Rectal smooth muscle tissue (tissue), 1 donor: ENCODE measurements at regions not wholly inside any gene's neighbourhood (a gene's known extent, or its start where the extent isn't known, plus 50 kb on each side); places are given as distances from the start of the nearest gene placed in this dataset.

ENCODE experiments used
- H3K27ac ChIP-seq: one replicate; pipeline ENCODE4 v1.7.0; 2013; ENCODE audit warnings: low read depth, low read length, inconsistent platforms
- H3K27me3 ChIP-seq: one replicate; pipeline ENCODE4 v1.7.0; 2013; ENCODE audit warnings: low read length; ENCODE audit not compliant: control insufficient read depth, insufficient read depth
- H3K36me3 ChIP-seq: one replicate; pipeline ENCODE4 v1.7.0; 2013; ENCODE audit warnings: low read length; ENCODE audit not compliant: control insufficient read depth, insufficient read depth
- H3K4me1 ChIP-seq: one replicate; pipeline ENCODE4 v1.7.0; 2013; ENCODE audit warnings: low read length; ENCODE audit not compliant: control insufficient read depth, insufficient read depth
- H3K4me3 ChIP-seq: one replicate; pipeline ENCODE4 v1.7.0; 2013; ENCODE audit warnings: low read length
- H3K9ac ChIP-seq: one replicate; pipeline ENCODE4 v1.7.0; 2013; ENCODE audit warnings: low read length

DNA sequence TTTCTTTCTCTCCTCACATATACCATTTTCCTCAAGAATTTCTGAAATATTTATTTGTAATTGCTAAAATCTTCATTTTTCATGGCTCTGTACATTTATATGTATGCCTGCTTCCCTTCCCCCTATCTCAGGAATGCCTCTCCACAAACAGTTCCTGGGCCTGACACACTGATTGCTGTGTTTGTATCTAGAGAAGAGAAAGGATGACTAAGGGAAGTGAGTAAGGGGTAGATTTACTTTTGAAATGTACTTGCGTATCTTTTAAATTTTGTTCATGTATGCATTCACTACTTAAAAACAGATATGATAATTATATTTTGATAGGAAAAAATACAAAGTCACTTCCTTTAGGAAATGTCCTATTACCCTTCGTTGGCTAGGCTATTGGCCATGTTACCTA, 790.8 kb downstream of the PCDH18 start:
- no peak overlapping the region for H3K4me3 ChIP-seq
- H3K36me3 ChIP-seq: no peaks in the 10 kb centered on the region
- H3K27ac ChIP-seq: no peak overlapping the region
- no peaks in the 10 kb centered on the region for H3K27me3 ChIP-seq
- H3K9ac ChIP-seq: no peak overlapping the region
- no peaks in the 10 kb centered on the region for H3K4me1 ChIP-seq

DNA sequence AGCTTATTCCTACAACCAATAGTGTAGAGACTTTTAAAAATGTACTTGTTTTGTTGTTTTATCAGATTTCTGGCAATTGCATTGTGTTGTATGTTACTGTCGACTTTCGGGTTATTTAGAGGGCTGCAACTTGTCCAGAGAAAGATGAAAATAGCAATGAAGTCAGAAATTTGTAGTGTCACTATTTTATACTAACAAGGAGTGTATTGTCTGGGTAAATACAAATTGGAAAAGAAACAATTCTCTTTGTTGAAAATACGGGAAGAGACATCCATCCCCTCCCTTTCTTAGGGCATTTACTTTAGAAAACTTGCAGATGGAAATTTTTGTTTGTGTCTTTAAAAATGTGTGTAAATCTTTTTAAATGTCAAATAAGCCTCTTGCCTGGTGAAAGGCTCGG, 792.0 kb downstream of the PCDH18 start:
- no peak overlapping the region for H3K9ac ChIP-seq
- H3K27me3 ChIP-seq: no peaks in the 10 kb centered on the region
- no peaks in the 10 kb centered on the region for H3K4me1 ChIP-seq
- H3K27ac ChIP-seq: no peak overlapping the region
- H3K4me3 ChIP-seq: no peak overlapping the region
- no peaks in the 10 kb centered on the region for H3K36me3 ChIP-seq

DNA sequence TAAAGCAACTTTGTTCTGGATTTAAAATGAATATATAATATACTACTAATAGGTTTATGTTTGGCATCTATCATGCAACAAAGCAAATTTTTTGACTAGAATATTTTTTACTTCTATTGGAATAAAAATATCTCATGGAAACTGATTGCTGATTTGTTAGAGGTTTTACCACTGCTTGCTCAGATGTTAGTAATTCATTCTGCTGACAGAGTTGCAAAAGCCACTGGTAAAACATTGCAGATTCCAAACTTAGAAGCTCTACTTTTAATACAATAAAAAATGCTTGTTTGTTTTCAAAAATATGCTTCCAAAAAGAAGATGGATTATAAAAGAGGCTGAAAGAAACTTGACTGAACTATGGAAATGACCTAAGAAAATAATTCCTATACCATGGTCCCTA, 795.2 kb downstream of the PCDH18 start:
- Histone ChIP-seq H3K27ac (no peak overlapping the region), H3K36me3 (no peaks in the 10 kb centered on the region), H3K27me3 (no peaks in the 10 kb centered on the region), H3K4me3 (no peak overlapping the region), H3K4me1 (no peaks in the 10 kb centered on the region), H3K9ac (no peak overlapping the region)

DNA sequence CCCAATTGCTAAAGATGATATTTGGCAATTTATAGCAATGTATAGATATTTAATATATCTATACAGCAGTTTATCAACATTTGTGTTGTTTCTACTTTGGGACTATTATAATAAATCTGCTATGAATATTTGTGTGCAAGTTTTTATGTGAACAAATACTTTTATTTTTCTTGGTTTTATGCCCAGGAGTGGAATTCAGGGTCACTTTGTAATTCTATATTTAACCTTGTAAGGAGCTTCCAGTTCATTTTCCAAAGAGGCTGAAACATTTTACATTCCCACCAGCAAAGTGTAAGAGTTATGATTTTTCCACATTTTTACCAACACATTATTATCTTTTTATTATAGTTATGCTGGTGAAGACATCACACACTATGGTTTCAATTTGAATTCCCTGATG, 801.3 kb downstream of the PCDH18 start:
- Histone ChIP-seq H3K4me3 (no peak overlapping the region), H3K9ac (no peak overlapping the region), H3K27ac (no peak overlapping the region), H3K27me3 (no peaks in the 10 kb centered on the region), H3K36me3 (no peaks in the 10 kb centered on the region), H3K4me1 (no peaks in the 10 kb centered on the region)

DNA sequence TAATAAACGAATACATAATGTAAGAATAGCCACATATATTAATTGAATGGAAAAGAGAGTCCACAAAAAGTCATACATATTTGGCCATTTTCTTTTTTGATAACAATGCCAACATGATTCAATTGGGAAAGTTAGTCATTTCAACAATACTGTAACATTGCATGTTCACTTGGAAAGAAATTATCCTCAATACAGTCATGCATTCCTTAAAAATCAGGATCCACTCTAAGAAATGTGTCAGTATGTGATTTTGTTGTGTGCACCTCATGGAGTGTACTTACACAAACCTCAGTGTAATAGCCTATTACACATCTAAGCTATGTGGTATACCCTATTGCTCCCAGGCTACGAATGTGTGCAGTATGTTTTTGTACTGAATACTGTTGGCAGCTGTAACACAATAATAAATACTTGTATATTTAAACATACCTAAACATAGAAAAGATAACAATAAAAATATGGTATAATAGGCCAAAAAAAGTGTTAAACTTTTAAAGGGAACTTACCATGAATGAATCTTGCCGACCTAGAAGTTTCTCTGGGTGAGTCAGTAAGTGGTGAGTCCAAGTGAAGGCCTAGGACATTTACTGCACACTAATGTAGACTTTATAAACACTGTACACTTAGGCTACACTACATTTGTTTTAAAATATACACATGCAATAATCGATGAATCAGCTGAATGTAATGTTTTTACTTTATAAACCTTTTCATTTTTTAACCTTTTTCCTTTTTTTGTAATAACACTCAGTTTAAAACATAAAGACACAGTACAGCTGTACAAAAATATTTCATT, 806.8 kb downstream of the PCDH18 start:
- Histone ChIP-seq H3K36me3 (no peaks in the 10 kb centered on the region), H3K9ac (no peak overlapping the region), H3K27ac (no peak overlapping the region), H3K4me3 (no peak overlapping the region), H3K4me1 (no peaks in the 10 kb centered on the region), H3K27me3 (no peaks in the 10 kb centered on the region)

DNA sequence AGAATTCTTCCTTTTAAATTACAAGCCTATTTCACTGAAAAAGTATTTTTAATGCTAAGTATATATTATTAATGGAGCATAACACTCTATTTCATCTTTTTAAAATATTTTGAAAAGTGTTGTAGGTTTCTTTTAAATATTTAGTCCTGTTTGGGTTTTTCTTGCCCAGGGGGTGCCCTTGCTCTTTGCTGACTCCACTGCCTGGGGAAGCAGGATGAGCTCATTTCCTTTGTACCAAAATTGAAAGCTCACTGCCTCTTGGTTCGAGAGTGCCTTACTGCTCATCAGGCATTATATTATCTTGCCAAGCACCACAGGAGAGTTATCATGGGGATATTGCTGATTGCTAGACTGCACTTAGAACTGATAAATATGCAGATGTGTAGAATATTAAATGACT, 819.2 kb downstream of the PCDH18 start:
- H3K4me1 ChIP-seq: no peaks in the 10 kb centered on the region
- no peaks in the 10 kb centered on the region for H3K27me3 ChIP-seq
- no peak overlapping the region for H3K27ac ChIP-seq
- no peak overlapping the region for H3K9ac ChIP-seq
- no peak overlapping the region for H3K4me3 ChIP-seq
- no peaks in the 10 kb centered on the region for H3K36me3 ChIP-seq

DNA sequence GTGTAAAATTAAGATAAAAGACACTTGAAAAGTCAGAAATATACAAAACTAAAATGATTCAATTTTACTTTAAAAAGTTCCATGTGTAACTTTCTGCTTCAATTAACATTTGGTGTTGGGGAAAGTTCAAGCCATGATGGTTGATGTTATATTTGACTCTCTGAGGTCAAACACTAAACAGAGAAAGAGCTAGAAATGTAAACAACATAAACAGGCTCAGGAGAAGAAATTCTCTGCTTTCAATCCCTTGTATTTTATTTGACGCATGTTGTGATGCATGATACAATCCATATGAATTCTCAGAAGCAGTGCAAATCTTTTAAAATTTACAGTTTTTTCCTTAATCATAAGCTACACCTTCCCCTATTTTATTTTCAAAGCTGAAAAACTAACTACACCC, 822.4 kb downstream of the PCDH18 start:
- Histone ChIP-seq H3K27me3 (no peaks in the 10 kb centered on the region), H3K9ac (no peak overlapping the region), H3K36me3 (no peaks in the 10 kb centered on the region), H3K4me1 (no peaks in the 10 kb centered on the region), H3K27ac (no peak overlapping the region), H3K4me3 (no peak overlapping the region)

DNA sequence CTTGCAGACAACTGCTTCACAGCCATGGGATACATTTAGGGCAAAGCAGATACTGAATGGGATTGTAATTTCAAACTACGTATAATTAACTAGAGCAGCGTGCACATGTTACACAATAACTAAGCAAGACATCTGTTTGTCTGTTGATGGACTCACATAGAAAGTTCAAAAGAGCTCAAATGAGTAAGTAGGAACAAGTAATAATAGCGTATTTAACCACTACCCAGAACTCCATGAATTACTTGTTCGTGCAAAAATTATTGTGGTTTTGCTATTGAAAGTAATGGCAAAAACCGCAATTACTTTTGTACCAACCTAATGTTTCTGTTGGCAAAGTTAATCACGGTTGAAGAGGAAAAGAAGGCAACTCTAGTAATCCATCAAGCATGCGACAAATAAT, 825.4 kb downstream of the PCDH18 start:
- Histone ChIP-seq H3K4me3 (no peak overlapping the region), H3K27me3 (no peaks in the 10 kb centered on the region), H3K27ac (no peak overlapping the region), H3K36me3 (no peaks in the 10 kb centered on the region), H3K4me1 (no peaks in the 10 kb centered on the region), H3K9ac (no peak overlapping the region)

DNA sequence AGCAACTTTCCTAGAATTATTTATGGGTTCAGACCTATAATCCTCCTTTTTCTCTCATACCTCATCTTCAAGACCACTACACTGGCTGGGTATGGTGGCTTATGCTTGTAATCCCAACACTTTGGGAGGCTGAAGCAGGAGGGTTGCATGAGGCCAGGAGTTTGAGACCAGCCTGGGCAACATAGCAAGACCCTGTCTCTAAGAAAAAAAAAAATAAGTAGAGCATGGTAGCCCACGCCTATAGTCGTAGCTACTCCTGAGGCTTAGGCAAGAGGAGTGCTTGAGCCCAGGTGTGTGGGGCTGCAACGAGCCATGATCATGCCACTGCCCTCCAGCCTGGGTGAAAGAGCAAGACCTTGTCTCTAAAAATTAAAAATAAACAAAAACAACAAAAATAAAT, 832.4 kb downstream of the PCDH18 start:
- H3K36me3 ChIP-seq: no peaks in the 10 kb centered on the region
- no peak overlapping the region for H3K4me3 ChIP-seq
- no peaks in the 10 kb centered on the region for H3K4me1 ChIP-seq
- H3K27ac ChIP-seq: no peak overlapping the region
- H3K27me3 ChIP-seq: no peaks in the 10 kb centered on the region
- H3K9ac ChIP-seq: no peak overlapping the region

DNA sequence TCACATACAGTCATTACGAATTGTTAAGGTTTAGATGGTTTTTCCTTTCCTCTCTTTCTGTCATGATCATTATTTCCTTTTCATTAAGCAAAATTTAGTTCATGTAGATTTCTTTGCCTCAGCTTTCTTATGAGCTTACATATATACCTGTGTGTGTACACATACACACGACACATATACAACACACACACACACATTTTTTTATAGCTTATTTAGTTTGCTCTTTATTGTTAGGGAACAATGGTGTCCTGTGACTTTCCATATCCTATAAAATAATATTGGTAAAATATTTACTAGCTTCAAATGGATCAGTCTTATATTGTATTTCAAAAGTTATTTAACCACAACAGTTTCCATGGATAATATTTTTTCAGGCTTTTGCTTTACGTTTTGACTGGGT, 840.7 kb downstream of the PCDH18 start:
- no peaks in the 10 kb centered on the region for H3K36me3 ChIP-seq
- no peak overlapping the region for H3K27ac ChIP-seq
- H3K4me3 ChIP-seq: no peak overlapping the region
- no peak overlapping the region for H3K9ac ChIP-seq
- no peaks in the 10 kb centered on the region for H3K4me1 ChIP-seq
- H3K27me3 ChIP-seq: no peaks in the 10 kb centered on the region

DNA sequence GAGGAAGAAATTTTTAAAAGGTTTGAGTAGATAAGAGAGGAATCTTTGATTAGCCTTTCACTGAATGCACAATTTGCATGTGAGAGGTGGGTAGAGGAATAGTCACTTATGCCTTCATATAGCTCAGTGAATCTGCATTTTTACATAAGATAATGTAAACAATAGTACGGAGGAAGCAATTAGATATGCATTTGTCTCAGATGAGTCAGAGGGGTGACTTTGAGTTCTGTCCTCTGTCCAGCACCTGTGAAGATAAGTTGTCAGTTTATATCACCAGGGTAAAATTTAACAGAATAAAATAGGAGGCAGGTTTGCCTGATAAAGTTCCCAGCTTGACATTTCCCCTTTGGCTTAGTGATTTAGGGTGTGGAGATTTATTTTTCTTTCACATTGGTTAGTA, 841.9 kb downstream of the PCDH18 start:
- H3K9ac ChIP-seq: no peak overlapping the region
- no peak overlapping the region for H3K4me3 ChIP-seq
- no peaks in the 10 kb centered on the region for H3K36me3 ChIP-seq
- H3K27ac ChIP-seq: no peak overlapping the region
- H3K27me3 ChIP-seq: no peaks in the 10 kb centered on the region
- H3K4me1 ChIP-seq: no peaks in the 10 kb centered on the region

DNA sequence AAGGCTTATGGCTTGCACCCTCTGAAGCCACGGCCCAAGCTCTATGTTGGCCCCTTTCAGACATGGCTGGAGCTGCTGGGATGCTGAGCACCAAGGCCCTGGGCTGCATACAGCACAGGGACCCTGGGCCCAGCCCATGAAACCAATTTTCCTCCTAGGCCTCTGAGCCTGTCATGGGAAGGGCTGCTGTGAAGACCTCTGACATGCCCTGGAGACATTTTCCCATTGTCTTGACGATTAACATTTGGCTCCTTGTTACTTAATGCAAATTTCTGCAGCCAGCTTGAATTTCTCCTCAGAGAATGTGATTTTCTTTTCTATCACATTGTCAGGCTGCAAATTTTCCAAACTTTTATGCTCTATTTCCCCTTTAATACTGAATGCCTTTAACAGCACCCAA, 844.7 kb downstream of the PCDH18 start:
- Histone ChIP-seq H3K9ac (no peak overlapping the region), H3K4me3 (no peak overlapping the region), H3K4me1 (no peaks in the 10 kb centered on the region), H3K27ac (no peak overlapping the region), H3K36me3 (no peaks in the 10 kb centered on the region), H3K27me3 (no peaks in the 10 kb centered on the region)

DNA sequence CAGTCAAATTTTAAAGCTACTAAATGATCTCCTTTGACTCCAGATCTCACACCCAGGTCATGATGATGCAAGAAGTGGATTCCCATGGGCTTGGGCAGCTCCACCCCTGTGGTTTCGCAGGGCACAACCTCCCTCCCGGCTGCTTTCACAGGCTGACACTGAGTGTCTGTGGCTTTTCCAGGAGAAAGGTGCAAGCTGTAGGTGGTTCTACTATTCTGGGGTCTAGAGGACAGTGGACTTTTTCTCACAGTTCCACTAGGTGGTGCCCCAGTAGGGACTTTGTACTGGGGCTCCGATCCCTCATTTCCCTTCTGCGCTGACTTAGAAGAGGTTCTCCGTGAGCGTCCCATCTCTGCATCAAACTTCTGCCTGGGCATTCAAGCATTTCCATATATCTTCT, 845.2 kb downstream of the PCDH18 start:
- H3K27me3 ChIP-seq: no peaks in the 10 kb centered on the region
- H3K4me3 ChIP-seq: no peak overlapping the region
- no peak overlapping the region for H3K27ac ChIP-seq
- no peaks in the 10 kb centered on the region for H3K36me3 ChIP-seq
- no peak overlapping the region for H3K9ac ChIP-seq
- no peaks in the 10 kb centered on the region for H3K4me1 ChIP-seq
